ENCODE measurements at regions not wholly inside any gene's neighbourhood (a gene's known extent, or its start where the extent isn't known, plus 50 kb on each side); places are given as distances from the start of the nearest gene placed in this dataset.

GRCh38 chr18:34606851-34607250 lies 103.2 kb upstream of the DTNA start:
- TF ChIP-seq, protein P1, sequence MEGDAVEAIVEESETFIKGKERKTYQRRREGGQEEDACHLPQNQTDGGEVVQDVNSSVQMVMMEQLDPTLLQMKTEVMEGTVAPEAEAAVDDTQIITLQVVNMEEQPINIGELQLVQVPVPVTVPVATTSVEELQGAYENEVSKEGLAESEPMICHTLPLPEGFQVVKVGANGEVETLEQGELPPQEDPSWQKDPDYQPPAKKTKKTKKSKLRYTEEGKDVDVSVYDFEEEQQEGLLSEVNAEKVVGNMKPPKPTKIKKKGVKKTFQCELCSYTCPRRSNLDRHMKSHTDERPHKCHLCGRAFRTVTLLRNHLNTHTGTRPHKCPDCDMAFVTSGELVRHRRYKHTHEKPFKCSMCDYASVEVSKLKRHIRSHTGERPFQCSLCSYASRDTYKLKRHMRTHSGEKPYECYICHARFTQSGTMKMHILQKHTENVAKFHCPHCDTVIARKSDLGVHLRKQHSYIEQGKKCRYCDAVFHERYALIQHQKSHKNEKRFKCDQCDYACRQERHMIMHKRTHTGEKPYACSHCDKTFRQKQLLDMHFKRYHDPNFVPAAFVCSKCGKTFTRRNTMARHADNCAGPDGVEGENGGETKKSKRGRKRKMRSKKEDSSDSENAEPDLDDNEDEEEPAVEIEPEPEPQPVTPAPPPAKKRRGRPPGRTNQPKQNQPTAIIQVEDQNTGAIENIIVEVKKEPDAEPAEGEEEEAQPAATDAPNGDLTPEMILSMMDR (IDR thresholded peaks at IDR 0.05): no peak
- TF ChIP-seq POLR2A (IDR thresholded peaks at IDR 0.05) (no peak), EP300 (IDR thresholded peaks at IDR 0.05) (no peak)
